Transverse colon (tissue), 4 donors: ENCODE measurements at regions not wholly inside any gene's neighbourhood (a gene's known extent, or its start where the extent isn't known, plus 50 kb on each side); places are given as distances from the start of the nearest gene placed in this dataset.

Experiments used
- EP300 ChIP-seq: sonication (generic); formaldehyde crosslinking; IDR thresholded peaks from one replicate; pipeline ENCODE4 v1.6.1; 2017; ENCODE audit warnings: antibody characterized with exemption, low read depth
- POLR2A ChIP-seq: fragments of 450-650 bp; IDR thresholded peaks from one replicate; pipeline ENCODE4 v1.6.1; 2016; ENCODE audit warnings: antibody characterized with exemption, mild to moderate bottlenecking, moderate library complexity
- POLR2AphosphoS5 ChIP-seq, 3 donors: sonication (generic); formaldehyde crosslinking; IDR thresholded peaks; one replicate each; pipeline ENCODE4 v1.6.1; 2016; ENCODE audit warnings: antibody characterized with exemption in 3 of 3
- TF ChIP-seq, protein P1 (sequence below), 5 experiments: fragments of 200-600 bp in 3 of 5; fragments of 450-650 bp in 2 of 5; sonication (generic) in 3 of 5; IDR thresholded peaks; 1 replicate in 2 of 5; 2 replicates in 3 of 5; pipeline ENCODE4 v1.5.1; 2016 to 2017; ENCODE audit warnings: antibody characterized with exemption in 5 of 5, inconsistent platforms in 3 of 5, mild to moderate bottlenecking in 2 of 5, moderate library complexity in 1 of 5

DNA sequence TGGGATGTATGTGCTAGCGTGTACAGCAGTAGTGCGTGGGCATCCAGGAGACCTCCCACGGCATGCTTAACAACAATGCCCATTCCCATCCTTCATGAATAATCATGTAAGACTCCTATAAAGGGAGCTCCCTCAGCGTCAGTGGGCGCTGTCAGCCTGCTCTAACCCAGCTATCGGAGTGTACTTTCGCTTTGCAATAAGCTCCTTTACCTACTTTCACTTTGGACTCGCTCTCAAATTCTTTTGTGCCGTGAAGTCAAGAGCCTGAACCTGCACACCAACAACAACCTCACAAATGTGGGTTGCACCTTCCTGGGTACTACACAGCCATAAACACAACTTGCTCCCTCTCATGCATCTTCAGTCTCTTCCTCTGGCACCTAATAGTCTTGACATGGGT lies 114.8 kb upstream of the PAXBP1 start:
- TF ChIP-seq, protein P1, sequence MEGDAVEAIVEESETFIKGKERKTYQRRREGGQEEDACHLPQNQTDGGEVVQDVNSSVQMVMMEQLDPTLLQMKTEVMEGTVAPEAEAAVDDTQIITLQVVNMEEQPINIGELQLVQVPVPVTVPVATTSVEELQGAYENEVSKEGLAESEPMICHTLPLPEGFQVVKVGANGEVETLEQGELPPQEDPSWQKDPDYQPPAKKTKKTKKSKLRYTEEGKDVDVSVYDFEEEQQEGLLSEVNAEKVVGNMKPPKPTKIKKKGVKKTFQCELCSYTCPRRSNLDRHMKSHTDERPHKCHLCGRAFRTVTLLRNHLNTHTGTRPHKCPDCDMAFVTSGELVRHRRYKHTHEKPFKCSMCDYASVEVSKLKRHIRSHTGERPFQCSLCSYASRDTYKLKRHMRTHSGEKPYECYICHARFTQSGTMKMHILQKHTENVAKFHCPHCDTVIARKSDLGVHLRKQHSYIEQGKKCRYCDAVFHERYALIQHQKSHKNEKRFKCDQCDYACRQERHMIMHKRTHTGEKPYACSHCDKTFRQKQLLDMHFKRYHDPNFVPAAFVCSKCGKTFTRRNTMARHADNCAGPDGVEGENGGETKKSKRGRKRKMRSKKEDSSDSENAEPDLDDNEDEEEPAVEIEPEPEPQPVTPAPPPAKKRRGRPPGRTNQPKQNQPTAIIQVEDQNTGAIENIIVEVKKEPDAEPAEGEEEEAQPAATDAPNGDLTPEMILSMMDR (IDR thresholded peaks at IDR 0.05) = no peak
- TF ChIP-seq POLR2A = no peak
- TF ChIP-seq EP300 = no peak
- TF ChIP-seq POLR2AphosphoS5 (IDR thresholded peaks at IDR 0.05) = no peak
